ENCODE measurements at regions not wholly inside any gene's neighbourhood (a gene's known extent, or its start where the extent isn't known, plus 50 kb on each side); places are given as distances from the start of the nearest gene placed in this dataset.
"Not testable (repeated sequence)": the region's sequence is repeated elsewhere in the genome, so short reads cannot be mapped to it uniquely, and the experiment has no call there.

DNA sequence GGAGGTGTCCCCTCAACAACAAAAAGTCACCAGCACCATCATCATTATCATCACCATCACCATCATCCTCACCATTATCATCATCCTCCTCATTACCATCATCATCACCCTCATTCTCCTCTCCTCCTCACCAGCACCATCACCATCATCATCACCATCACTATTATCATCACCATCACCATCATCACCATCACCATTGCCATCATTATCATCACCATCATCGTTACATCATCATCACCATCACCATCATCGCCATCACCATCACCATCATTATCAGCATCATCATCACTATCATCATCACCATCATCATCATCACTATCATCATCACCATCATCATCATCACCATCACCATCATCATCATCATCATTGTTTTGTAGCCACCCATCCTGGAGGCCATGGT lies 212.6 kb downstream of the MN1 start:
- no peak for DNase-seq

DNA sequence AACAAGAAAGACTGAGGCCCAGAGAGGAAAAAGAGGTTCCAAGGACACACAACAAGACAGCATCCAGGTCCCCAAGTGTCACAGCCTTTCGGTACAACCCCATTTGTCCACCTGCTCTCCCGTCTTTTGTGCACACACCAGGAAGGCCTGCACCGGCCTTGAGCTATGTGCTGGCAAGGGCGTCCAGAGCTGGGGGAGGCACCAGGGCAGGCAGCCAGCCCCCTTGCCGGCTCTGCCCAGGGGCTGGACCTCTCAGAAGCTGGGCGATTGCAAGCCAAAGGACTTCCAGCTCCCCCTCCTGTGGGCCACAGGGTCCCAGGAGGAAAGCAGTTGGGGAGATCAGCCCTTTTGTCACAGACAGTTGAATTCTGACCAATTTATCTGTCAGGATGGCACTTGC lies 210.5 kb downstream of the MN1 start:
- no peak for DNase-seq

DNA sequence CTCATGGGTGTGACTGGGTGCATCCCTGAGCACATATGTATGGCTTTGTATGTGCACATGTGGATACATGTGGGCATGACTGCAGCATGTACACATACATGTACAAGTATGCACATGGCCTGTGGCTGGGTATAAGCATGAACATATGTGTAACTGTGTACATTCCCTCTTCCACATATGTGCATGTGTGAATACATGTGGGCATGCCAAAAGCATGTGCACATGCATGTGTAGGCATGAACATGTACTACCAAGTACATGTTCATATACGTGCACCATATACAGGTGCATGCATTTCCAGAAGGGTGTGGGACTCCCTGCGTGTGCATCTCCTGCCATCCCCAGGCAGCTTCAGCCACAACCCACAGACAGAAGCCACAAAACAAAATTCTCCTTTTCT lies 208.2 kb downstream of the MN1 start:
- DNase-seq = no peak

DNA sequence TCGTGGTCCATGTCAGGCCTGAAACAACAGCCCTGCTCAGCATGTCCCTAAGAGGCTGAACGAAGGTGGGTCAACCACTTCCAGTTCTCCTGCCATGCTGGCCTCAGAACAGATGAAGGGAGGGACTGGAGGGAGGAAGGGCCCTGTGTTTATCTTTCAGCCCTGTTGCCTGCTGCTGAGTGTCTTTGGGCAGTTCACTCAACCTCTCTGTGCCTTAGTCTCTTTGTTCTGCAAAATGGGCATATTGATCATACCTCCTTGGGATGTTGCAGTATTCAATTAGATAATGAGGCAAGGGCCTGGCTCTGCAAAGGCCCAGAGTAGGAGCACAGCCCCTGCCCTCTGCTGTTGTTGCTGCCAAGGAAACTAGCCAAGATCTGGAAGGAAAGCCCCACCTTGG lies 207.5 kb downstream of the MN1 start:
- DNase-seq = no peak

DNA sequence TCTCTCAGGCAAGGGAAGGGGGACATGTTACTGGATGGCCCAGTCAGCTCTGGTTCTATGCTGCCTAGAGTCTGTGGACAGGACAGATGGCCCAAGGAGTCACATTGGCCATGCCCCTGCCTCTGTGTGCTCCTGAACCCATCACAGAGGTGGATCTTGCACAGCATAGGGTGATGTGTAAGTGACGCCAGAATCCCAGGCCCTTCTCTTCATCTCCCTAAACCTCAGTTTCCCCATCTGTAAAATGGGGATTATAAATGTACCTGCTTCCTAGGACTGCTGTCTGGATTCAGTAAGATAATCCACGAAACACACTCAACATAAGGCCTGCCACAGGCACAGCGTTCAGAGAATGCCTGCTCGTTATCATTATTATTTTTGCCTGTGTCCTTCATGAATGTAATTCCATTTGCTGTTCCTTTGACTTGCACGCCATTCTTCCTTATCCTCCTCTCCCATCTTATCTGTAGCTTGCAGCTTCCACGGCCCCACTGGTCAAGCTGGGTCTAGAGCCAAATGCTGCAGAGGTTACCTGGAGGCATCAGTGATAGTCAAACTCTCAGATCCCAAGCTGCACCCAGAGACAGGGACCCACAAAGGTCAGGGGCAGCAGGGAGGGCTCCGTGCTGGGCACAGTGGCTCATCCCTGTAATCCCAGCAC lies 207.0 kb downstream of the MN1 start:
- DNase-seq = no peak

DNA sequence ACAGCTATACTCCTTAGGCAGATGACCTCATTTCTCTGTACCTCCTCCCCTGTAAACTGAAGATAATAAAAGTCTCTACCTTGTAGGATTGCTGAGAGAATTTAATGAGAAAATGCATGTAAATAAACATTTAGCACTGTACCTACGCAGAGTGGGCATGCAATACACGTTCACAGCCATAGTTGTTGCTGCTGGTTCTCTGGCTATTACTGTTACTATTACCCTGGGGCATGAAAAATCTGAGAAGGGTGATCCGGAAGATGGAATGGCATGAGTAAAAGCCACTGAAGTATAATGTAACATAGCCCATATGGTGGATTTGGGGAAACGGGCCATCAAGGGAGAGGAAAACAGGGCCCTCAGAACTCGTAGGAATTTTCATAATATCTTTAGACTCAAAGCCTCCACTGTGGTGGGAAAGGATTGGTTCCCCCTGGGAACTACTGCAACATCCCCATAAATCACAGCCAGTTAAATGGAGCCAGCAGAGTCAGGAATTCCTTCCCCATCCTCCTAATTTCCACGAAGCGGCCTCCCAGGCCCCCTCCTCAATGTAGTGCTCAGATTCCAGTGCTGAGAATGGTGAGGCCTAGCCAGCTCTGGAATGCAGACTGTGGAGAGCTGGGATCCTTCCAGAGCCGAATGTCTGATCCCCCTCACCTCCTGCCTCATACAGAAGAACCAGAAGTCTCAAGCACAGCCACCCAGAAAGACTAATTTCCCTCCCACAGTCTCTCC lies 205.3 kb downstream of the MN1 start:
- DNase-seq = no peak

DNA sequence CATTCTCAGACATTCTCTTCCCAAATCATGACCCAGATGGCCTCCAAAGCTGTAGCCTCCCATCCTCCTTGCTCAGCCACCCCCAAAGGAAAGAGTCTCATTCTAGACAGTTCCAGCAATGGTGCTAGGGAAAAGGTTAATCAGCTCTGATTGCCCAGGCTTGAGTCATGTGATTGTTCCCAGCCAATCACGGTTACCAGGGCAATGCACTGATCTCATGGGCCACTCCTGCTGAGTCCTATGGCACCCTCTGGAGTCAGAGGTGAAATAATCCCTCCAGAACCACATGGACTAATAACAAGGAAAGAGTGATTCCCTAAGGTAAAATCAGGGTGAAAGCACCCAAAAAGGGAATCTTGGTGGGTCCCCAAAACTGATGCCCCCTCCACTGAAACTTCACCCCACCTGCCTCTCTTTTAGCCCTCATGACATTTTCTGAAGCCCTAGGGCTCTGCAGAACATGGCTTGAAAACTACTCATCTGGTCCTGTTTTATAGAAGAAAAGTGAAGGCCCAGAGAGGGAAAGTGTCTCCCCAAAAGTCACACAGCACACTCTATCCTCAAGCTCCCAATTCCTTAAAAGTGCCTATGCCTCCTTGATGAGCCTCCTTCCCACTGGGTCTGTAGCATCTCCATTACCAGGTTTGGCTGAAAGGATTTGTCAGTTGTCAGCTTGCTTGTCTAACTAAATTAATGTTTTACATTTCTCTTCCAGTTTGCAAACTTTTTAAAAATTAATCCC lies 203.7 kb downstream of the MN1 start:
- DNase-seq = no peak

DNA sequence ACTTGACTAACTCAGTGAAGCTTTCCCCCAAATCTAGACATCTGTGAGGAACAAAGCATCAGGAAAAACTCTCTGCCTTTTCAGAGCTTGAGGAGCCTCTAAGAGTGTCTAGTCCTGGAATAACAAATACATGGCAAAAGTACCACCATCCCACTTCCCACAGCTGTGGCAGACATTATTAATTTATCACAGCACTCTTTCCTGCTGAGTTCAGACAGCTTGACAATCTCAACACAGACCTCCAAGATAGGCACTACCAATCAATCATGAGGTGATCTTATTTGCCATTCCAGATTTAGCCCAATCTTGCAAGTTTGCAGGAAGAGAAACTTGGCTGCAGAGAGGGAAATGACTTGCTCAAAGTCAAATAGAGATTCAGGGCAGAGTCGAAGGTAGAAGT lies 202.8 kb downstream of the MN1 start:
- DNase-seq = no peak

DNA sequence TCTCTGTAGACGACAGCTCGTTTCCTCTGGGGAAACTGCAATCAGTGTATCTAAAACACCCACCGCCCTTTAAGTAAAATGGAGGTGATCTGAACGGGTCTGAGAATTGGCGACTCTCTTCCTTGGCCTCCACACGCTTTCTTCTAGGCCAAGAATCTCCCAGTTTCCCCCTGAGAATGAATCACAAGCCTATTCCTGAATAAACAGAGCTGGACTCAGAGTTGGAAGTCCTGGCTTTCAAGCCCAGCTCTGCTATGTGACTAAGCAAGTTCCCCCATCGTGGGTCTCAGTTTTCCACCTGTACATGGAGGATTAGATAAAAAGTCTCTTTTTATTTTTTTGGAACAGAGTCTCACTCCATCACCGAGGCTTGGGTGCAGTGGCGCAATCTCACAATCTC lies 200.4 kb downstream of the MN1 start:
- no peak for DNase-seq

DNA sequence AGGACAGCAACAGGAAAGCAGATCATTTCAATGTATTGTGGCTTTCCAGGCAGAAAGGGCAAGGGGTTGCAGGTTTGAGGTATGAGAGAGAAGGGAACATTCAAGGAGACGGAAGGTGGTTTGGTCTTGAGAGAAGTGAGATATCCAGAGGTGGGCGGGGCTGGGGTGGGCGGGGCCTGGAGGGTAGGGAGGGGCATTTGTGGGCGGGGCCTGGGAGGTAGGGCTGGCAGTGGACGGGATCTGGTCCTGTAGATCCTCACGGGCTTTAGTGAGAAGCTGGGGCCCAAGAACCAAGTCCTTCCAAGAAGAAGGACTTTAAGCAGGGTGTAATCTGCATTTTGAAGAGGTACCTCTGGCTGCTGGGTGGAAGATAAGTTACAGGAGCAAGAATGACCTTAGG lies 199.2 kb downstream of the MN1 start:
- DNase-seq = no peak

DNA sequence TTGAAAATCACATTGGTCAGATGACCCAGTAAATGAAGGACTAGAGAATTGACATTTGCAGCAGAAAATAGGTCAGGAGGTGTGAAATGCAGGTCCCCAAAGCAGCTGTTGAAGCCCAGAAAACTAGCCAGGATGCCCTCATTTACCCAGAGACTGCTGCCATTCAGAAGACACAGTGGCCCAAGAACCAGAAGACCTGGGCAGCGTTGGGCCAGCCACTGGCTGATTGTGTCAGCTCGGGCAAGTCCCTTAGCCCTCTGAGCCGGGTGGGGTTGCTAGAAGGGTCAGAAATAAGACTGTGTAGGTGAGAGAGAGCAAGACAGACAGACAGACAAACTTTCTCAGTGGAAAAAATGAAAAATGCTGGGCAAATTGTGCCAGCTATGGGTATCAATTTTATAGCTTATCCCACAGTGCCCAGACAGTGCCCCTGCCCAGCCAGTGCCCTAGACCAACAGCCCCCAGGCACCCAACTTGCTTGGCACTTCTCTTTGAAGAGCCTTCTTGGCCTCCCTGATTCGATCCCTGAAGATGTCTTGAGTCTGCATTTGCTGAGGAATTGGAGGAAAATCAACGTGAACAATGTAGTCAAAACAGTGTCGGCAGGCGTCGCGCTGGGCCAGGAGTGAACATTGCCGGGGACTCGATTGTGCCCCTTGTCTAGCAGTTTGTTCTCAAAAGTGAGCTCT lies 198.3 kb downstream of the MN1 start:
- DNase-seq = no peak

DNA sequence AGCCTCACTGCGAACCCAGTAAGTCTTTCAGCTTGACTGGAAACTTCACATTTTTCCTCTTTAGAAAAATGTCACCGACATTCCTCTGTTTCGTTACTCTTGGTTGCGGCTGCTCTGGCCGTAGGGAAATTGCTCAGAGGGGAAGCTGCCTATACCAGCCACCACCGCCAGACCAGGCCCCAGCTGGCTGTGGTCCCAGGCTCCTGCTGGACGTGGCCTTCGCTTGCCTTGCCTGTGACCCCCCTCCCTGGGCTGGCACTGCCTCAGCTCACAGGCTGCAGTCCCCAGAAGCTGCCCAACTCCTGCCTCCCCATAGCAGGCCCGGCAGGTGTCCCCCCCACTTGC lies 197.8 kb downstream of the MN1 start:
- DNase-seq = no peak

DNA sequence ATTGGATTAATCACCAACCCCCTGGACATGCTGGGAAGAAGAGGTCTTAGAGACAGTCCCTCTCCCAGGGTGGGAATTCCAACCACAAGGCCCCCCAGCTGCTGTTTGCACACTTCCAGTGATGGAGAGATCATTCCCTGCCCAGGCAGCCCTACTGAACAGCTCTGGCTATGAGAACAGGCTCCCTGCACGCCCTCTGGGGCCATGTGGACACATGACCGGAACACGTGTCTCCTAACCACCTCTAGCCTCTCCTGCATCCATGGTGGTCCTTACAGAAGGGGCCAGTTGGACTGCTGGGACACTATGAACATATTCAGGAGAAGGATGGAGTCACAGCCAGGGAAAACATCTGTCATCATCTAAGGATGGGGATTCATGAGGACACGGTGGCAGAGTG lies 196.2 kb downstream of the MN1 start:
- DNase-seq = no peak

DNA sequence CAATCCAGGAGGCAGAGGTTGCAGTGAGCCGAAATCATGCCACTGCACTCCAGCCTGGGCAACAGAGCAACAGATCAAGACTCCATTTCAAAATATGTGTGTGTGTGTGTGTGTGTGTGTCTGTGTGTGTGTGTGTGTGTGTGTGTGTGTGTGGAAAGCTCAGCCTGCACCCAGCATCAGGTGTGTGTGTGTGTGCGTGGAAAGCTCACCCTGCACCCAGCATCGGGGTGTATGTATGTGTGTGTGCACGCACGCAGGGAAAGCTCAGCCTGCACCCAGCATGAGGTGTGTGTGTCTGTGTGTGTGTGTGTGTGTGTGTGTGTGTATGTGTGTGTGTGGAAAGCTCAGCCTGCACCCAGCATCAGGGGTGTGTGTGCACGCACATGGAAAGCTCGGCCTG lies 193.8 kb downstream of the MN1 start:
- not testable (repeated sequence) for DNase-seq

DNA sequence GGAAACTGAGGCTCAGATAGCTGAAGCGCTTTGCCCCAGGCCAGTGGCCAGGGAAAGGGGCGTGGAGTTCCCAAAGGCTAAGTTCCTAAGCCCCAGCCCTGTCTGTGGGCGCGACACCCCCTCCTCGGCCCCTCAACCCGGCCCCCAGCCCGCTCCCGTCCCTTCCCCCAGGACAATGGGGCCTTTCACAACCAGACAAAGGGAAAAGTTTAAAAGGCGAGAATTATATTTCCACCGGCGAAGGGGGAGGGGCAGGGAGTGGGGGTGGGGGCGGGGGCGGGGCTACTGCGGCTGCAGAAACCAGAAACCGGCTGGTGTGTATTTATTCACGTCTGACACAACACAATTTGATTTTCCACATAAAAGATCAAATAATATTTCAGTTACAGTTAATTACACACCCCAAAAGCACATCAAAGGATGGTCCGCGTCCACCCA lies 192.1 kb downstream of the MN1 start:
- DNase-seq = no peak

DNA sequence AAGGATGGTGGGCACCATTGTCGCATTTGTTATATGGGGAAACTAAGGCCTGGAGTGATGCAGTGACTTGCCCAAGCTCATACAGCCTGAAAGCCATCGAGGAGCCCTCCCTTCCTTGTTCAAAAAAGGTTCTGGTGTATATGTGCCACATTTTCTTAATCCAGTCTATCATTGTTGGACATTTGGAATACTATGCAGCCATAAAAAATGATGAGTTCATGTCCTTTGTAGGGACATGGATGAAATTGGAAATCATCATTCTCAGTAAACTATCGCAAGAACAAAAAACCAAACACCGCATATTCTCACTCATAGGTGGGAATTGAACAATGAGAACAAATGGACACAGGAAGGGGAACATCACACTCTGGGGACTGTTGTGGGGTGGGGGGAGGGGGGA lies 191.4 kb downstream of the MN1 start:
- DNase-seq = not testable (repeated sequence)

DNA sequence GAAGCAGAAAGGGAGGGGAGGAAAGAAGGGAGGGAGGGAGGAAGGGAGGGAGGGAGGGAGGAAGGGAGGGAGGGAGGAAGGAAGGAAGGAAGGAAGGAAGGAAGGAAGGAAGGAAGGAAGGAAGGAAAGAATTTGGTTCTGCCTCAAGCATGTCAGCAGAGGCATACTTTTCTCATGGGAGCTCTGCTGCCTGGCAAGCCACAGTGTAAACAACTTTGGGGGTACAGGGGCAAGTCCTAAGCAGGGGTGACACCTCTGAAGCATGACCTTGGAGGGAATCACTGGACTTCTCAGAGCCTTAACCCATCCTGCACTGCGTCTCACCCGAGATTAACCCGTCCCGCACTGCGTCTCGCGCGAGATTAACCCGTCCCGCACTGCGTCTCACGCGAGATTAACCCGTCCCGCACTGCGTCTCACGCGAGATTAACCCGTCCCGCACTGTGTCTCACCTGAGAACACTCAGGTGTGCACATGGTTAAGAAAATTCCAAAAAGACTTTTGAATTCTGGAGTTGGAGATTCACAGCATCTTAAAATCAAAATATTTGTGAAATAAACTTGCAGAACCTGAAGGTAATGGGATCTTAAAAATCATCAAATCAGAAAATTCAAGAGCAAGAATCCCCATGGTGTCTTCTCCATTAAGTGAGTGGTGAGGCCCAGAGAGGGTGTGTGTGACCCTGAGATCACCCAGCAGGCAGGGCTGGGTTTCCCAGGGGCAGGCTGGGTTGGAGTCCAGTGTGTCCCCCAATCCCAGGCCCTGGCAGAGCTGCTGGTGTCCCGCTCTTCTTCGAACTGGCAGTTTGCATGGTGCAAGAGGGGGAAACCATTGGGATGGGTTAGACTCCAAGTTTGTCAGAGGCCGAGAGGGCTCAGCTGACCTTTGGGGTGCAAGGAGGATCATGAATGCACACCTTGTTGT lies 190.4 kb downstream of the MN1 start:
- no peak for DNase-seq

DNA sequence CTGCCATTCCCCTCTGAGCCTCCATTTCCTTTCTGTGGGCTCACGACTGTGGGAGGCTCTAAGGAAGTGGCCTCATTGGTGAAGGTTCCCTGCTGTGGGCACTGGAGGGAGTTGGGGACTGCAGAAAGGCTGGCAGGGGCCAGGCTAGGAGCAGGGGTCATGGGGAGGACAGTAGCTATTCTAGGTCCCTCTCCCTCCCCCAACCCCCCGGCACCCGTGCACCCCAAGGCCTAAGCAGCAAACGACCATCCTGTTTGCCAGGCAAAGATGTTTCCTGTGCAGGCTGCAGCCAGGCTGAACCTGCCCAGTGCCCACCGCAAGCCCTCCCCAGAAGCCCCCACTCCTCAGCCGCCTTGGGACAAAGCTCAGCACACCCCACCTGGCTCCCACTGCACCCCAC lies 189.4 kb downstream of the MN1 start:
- no peak for DNase-seq

DNA sequence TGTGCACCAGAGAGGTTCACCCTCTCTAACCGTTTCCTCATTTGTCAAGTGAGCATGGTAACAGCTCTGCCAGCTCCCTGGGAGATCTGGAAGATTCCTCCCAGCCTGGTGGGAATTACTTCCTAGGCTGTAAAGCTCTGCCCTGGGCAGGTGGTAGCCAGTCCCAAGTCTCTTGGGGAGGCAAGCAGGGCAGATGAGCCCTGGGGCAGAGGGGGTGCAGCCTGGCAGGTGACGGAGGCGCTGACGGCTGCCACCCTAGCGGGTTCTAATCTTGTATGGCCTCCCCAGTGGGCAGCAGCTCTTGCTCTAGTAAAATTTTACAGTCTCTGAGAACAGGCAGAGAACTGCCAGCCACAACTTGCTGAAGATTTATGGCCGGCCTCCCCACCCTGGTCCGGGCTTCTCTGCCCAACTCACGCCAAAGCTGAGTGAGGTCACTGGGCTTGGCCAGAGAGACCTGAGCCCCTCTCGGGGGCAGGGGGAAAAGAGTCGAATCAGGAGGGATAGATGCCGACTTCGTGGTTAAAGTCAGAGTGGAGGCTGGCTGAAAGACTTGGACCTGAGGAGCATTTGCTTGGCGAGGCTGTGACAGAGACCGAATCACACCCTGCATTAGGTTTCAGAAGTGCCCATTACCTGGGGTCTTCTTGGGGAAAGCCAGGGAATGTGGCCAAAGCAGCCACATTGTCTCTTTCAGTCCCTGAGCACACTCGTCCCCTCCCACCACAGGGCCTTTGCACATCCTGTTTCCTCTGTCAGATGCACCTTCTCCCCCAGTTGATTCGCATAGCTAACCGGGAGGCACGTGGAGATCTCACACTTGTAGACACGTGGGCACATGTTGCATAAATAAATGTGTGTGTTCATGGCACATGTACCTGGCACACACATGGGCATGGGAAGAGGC lies 188.2 kb downstream of the MN1 start:
- DNase-seq = no peak

DNA sequence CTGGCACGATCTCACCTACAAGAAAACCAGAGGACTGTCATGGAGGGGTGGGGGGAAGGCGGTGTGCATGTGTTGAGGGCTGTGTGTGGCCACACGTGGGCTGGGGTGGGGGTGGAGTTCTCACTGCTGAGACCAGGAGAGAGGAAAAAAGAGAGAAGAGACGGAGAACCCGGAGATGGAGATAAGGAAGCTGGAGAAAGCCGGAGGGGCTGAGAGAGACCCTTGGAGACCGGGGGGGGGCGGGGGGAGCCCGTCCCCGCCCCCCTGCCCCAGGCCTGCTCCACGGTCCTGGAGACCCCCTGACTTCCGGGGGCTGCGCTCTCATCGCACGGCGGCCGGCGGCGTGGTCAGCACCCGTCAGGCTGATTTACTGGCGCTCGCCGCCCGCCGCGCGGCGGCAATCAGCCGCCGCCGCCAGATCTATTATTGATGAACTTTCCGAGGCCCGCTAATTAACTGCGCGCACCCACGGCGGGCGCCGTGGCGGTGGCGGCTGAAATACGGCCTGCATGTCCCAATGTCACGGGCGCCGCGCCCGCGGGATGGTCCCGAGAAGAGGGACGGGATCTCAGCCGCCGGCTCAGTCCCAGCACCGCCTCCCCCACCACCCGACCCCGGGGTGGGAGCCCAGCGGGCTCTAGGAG lies 187.4 kb downstream of the MN1 start:
- no peak for DNase-seq

DNA sequence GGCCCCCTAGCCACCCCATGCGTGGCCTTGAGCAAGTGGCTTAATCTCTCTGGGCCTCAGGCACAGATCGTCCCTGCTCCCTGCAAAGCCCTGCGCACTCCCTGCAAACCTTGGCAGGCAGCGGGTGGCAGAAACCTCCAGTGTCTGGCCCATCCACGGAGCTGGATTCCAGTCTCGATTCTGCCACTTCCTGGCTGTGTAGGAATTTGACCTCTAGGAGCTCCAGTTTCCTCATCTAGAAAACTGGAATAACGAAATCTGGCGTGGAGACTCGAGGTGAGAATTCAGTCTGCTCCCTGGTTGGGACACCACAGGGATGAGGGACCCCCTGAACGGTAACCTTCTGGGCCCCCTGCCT lies 186.9 kb downstream of the MN1 start:
- DNase-seq = no peak
